Stimulated activated CD8-positive, alpha-beta memory T cell treated with anti-CD3 and anti-CD28 coated beads, Interleukin-12 subunit alpha, Interleukin-12 subunit beta, amount 100 ng/mL, for 24 hours (primary cell): ENCODE measurements at regions not wholly inside any gene's neighbourhood (a gene's known extent, or its start where the extent isn't known, plus 50 kb on each side); places are given as distances from the start of the nearest gene placed in this dataset.

ENCODE experiments used
- DNase-seq: peaks from one replicate; pipeline ENCODE4 v3.0.0-alpha.2; 2020; ENCODE audit errors: extremely low read depth

DNA sequence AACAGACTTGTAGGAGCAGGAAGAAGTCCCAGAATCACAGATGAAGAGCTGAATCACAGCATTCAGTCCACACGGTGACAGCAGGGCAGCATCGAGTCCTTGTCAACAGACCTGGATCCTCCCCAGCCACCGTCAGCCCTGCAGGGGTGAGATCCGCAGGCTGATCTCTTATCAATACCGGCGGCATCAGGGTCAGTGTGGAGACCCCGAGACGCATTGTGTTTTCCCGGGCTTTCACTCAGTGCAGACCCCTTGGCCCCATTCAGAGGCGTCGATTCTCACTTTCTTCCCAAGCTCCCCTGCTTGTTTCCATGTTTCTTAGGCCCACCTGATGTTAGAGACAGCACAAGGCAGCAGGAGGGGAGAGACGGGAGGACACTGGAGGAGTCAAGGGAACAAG is 609.6 kb downstream of the PTPRU start:
- DNase-seq, result no peak

DNA sequence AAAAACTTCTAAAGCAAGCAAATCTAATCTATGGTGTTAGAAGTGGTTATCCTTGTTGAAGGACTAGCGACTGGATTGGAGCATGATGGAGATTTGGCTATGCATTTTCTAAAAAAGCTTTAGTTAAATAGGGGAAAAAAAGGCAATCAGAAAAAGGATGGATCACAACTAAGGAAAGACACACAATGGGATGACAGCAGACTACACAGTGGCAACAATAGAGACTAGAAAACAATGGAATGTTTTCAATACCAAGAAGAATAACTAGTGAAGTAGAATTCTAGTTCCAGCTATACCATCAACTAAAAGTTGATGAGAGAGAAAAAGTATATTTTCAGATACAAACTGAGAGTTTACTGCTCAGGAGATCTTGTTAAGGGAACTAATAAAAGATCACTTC is 605.8 kb downstream of the PTPRU start:
- DNase-seq, result no peak

DNA sequence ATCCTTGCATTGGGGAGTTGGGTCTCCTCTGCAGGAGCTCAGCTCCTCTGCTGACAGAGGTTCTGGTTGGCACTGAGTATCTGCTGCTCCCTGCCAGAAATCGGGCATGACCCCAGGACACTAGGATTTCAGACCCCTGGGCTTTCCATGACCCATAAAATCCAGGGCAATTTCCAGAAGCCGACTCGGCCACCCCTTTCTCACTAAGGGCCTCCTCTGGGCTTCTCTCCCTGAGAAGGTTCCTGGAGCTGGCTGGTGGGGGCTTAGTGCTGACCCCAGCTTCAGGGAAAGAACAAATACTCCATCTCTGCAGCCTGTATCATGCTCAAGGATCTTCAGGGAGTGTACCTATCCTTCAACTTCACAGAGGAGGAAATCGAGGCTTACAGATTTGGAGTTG is 603.4 kb downstream of the PTPRU start:
- no peak for DNase-seq

DNA sequence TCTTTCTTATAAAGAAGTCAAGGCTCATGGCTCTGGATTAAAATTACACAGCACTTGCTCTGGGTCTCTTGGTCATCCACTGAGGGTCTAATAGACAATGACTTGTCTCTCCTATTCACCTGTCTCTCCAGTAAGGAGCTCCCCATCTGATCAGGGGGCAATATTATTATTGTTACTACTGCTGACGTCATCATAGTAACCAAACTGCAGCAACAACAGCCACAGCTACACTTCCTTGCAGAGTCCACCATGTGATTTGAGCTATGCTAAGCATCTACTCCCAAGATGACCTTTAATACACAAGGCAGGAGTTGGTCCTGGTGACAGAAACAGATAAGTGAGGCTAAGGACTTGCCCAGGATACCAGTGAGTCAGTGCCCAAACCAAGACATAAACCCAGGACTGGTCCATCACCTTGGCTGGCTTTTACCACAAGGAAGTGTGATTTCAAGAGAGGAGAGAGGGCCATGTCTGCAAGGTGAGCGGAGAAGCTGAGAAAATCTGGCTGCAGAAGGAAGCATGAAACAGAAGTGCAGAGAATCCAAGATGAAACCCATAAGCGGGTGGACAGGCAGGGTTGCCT is 602.5 kb downstream of the PTPRU start:
- DNase-seq, result no peak

DNA sequence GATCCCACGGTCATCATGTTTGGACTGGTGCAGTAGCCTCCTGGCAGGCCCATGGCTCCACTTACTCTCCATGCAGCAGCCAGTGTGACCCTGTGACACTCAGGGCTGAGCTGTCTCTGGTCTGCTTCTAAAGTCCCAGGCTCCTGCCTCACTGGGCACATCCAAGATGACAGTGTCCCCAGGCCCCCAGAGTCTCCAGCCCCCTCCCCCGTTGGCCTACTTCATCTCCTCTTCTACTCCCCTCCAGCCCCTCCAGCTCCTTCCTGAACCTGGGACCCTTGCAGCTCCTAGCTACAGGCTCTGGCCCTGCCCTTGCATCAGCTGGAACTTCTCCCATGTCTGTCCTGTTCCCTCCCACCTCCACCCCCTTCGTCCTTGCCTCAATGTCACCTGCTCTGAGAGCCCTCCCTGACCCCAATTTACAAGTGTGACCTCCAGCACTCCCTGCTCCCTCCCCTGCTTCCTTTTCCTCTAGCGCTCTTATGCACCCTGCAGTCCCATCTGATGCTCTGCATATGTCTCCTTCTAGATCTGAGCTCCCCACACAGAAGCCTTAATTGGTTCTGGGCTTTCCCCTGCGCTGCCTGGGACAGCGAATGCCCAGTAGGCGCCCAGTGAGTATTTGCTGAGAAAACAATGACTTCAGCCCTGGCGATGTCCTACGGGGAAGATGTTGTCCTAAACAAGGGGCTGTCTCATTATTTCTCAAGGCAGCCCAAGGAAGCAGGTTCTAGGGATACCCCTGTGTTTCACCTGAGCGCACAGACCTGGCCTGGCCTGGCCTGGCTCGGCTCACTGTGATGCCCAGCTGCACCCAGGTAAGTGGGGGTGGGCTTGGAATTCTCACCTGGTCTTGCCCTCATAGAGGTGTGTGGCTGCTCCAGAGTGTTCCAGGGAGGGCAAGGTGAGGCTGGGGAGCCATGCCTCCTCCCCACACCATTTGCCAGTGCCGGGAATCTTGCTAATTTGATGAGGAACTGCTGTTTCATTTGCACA is 600.6 kb downstream of the PTPRU start:
- DNase-seq, result no peak

DNA sequence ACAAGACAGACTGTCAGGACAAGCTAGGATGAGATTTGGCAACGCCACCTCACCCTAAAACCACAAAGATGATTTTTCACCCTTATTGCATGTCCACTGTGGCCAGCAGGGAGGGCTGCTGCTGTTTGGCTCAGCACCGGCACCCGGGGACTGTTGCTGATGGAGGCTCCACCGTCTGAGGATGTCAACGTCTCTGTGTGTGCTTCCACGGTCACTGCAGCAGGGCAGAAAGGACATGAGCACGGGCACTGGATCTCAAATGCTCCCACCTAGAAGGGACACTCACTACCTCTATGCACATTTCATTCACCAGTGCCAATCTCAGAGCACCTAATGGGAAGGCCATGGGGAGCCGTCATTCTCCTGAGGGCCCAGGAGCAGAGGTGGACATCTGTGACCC is 599.6 kb downstream of the PTPRU start:
- DNase-seq, result no peak

DNA sequence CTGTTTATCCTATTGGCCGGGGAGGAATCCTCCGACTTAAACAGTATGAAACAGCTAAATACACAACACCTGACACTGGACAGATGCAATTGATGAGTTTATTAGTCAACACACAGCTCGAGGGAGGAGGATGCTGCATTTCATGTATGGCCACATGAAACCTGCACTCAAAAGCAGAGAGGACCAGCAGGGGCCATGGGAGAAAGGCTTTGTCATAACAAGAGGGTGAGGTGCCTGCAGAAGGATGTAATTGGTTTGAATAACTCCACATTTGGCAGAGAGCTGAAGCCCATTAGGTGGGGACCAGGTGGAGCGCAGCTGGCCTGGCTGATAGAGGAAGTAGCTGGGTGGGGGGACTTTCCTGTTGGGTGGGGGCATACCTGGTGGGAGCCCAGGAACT is 599.1 kb downstream of the PTPRU start:
- no peak for DNase-seq

DNA sequence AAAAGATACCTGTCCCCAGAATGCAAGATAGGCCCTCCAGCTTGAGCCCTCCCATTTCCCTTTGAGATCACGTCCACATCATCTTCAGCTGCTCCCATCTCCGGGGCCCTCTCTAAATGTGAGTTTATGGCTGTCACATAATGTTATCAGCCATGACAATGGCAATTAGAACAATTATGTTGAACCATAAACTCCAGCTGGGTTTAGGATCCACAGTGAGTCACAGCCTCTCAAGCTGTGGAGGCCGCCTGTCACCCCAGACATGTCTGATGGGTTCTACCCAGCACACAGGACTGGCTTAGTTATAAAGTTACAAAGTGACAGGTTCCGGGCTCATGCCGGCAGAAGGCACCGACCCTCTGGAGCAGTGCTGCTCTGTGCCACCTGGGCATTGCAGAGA is 597.3 kb downstream of the PTPRU start:
- no peak for DNase-seq

DNA sequence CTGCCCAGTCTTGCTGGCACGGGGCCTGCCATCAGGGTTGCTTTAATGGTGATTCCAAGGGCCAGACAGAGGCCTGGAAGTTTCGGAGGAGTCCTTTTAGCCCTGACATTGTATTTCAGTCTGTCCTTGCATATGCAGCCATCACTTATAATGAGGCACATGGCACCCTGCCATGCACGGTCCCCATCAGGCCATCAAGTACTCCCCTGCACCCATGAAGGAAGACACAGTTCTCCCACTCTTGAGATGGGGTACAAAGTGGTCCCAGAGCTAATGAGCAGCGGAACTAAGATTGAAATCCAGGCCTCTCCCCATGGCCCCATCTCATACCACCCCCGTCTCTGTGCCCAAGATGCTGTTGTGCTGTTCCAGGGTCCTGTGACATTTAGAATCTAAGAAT is 596.6 kb downstream of the PTPRU start:
- DNase-seq, result no peak

DNA sequence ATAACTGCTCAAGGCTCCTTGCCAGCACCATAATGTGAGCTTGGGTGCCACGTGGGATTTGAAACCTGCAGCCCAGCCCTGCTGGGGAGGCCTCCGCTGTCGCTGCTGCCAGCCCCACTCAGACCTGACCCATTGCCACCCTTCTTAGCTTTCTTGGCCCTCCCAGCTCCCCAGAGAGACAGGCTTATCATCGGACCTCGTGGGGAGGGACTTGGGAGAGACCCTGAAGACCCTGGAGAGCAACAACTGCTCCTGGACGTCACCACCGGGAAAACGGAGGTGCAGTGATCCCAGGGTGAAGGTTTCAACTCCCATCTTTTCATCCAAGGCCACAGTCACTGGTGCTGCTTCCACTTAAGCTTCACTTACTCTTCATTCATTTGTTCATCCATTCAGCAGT is 596.1 kb downstream of the PTPRU start:
- DNase-seq, result no peak

DNA sequence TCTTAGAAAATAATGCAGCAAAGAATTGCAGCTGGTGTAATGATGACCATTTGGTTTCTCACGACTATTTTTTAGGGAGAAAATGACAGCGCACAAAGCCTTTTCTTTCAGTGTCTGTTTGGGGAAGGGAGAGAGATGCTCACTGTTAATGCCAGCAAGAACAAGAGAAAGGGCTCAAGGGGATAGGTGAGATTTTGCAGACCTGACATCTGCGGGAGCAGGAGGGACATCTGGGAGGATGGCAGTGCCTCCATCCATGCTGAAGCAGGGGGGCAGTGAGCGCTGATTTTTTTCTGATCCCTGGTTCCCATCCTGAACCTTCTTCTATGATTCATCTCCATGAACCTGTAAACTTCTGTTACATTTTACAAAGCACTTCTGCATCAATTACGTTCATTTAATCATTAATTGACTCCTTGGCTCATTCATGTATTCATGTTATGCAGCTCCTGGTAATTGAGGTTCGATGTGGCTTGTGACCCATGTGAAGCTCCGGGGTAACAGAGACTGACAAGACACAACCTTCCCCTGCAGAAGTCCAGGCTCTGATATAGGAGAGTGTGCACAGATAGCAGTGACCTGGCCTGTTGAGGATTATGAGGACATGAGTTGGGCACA is 595.3 kb downstream of the PTPRU start:
- no peak for DNase-seq

DNA sequence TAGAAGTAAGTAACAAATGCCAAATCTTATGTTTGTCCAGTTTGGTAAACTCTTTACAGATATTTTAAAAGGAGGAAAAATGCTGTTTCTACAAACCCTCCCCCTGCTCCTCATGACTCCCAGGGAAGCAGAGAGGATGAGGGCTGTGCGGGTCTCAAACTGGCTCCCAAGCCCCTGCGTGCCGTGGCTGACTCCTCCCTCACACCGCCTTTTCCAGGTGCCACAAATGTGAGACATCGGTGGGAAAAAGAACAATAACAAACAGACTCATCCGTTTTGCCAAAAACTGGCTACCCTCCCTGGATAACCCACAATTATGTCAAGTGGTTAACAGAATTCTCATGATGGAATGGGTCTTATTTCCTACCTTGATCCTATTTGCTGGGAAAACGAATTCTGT is 594.6 kb downstream of the PTPRU start:
- DNase-seq, result no peak

DNA sequence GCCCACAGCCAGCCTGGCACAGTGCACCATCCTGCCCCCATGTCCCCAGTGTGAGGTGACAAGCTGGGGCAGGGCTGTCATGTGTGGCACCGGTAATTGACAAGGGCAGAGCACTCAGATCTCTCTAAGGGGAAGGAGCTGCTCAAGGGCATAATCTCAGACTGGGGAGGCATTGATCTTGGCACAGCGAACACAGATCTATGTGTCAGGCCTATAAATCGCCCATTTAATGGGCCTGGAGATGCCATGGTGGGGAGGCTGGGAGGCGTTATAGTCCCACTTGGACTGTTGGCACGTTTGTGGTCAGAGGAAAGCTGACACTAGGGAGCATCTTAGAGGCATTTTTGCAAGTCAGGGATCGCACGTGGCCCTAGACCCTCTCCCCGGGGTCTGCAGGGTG is 594.1 kb downstream of the PTPRU start:
- no peak for DNase-seq

DNA sequence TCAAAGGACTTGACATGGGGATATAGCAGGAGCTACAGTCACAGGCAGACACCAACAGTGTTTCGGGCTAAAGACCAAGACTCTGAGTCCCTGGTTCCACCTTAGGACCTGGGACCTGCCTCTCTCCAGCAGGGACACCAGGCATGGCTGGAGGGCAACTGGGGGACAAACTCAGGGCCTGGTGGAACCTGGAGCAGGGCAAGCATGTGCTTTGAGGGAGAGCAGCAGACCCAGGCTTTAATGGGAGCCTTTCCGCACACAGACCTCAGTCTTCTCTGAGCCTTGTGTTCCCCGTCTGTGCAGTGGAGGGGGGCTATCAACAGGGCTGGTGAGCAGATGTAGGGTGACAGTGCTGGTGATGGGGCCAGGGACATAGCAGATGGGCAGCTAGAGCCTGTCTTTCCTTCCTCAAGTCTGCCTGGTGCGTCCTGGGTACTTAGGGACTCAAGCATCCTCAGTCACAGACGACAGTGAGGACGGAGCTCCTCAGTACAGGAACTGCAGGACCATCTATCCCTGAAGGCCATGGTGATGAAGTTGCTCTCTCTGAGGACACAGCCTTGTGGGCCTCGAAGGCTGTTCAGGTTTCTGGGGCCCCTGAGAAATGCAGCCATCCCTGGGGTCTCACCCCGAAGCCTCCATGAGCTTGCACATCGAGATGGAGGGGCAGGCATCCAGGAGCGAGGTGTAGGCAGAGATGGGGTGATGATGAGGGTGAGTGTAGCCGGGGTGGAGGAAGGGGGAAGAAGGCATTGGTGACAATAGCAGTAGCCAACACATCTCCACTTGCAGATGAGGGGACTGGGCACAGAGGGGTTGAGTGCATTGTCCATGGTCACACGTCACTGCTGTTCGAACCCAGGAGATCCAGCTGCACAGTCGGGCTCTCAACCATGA is 593.4 kb downstream of the PTPRU start:
- DNase-seq, result no peak

DNA sequence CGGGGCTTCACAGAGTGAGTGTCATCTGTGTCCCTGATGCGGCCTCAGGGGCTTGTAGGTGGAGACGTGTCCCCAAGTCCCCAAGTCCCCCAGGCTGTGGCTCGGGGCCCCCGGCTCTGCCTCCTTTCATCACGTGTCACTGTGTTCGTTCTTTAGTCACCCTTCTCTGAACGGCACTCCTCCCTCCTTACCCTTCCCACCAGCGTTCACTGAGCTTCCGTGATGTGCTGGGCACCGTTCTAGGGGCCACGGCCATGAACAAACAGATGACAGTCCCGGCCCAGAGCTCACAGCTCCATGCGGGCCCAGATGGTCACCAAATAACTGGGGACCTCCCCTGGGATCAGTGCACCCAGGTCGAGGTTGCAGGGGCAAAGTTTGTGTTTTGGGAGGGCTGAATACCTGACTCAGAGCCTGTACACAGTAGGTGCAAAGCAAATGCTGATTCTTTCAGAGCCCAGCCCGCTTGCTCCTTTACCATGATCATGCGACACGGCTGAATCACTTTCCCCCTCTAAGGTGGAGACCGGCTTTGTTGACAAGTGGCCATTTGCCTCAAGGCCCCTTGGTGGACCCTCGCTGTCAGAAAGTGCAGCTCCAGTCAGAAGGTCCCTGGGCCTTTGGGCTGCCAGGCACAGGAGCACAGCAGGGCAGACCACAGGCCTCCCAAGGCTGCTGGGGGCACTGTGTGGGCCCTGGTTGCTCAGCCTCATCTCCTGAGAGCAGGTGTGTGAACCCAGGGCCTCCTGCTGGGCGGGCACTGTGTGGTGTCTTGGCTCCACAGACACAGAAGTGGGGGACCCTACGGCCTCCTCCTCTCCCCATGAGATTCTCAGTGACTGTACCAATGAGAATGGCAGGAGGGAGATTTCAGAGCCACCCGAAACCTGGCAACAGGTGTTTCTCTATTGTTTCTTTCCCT is 592.5 kb downstream of the PTPRU start:
- no peak for DNase-seq

DNA sequence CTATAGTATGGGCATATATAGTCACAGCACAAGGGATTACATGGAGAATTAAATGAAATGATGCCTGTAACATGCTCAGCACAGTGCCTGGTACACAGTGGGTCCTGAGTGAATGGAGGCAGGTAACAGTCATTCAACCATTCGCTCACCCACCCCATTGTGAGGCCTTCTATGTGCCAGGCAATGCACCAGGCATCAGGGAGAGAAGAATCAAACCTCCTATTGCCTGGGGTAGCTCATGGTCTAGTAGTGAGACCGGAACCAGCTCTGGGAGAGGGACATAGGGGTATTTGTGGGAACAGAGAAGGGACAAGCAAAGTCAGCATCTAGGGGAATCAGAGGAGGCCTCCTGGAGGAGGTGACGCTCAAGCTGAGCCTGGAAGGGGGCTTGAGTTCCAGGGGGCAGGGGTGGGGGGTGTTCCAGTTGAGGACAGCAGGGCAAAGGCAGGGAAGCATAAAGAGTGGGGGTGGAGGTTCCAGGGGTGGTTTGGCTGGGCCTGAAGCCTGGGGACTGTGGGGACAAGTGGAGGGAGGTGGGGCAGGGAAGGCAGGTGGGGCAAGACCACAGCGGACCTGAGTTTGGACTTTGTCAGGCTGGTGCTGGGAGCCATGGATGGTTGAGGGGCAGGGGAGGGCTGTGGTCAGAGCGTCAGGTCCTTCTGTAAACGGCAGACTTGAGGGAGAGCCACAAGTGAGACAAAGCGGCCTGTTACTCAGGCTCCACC is 591.6 kb downstream of the PTPRU start:
- DNase-seq, result no peak

DNA sequence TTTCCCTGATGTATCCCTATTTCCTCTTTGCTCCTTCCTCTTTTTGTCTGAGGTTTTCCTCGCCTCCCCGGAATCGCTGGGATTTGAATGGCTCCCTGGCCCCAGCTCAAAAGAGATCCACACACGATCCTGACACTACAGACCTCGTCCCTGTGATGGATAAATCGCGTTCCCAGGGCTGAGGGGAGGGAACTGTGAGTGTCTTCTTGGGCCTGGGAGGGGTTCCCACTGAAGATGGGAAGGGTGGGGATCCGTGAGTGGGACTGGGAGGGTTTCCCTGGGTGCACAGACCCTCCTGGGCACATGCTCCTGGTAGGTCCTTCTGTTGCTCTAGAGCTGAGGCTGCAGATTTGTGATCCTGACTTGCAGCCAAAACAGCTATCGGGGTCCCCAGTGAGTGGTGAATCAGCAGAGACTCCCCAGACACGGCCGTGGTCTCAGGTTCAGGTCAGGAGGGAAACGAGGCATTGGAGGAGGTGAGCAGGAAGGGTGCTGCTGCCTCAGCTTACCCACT is 591.0 kb downstream of the PTPRU start:
- no peak for DNase-seq

DNA sequence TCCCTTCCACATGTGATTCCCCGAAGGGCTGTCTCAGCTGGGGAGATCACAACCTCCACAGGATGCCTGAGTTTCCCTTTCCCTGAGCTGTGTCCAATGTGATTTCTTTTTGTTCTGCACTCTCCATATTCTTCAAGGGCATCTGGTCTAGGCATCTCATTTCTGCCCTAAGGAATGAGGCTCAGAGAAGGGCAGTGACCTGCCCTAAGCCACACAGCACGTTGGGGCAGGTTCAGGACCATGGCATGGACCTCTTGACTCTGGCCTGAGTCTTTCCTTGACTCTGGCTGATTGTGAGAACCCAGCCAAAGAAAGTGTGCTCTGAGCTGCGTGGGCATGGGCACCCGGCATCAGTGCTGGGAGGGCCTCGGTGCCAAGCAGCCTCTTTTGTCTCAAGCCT is 590.3 kb downstream of the PTPRU start:
- no peak for DNase-seq

DNA sequence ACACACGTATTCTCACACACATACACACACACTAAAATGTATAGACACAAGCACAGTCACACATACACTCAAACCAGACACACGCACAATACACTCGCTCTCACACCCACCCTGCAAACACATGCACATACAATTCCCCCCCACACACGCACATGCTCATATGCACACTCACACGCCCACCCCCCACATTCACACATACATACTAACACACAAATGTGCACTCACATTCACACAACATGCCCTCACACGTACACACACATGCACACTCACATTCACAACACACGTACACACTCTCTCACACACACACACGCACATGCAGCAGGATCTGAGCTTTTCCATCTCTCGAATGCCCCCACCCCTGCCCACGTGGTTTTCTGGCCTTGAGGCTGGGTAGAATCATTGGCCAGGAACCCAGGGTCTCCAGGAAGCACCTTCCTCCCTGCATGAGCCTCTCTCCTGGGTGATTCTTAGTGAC is 589.7 kb downstream of the PTPRU start:
- no peak for DNase-seq
